Fibroblast of mammary gland (primary cell): ENCODE measurements at regions not wholly inside any gene's neighbourhood (a gene's known extent, or its start where the extent isn't known, plus 50 kb on each side); places are given as distances from the start of the nearest gene placed in this dataset.

ENCODE experiments used
- DNase-seq: peaks from one replicate; pipeline ENCODE4 v3.0.0-alpha.2; 2010; ENCODE audit warnings: low read depth
- H3K4me3 ChIP-seq: 2 replicates; pipeline ENCODE4 v1.5.1; 2011; ENCODE audit warnings: low read depth, mild to moderate bottlenecking, low read length, moderate library complexity; ENCODE audit not compliant: control insufficient read depth
- CTCF ChIP-seq: conservative IDR thresholded peaks from 2 replicates; pipeline ENCODE4 v1.5.1; 2011; ENCODE audit warnings: low read depth, low read length, inconsistent platforms; ENCODE audit not compliant: control insufficient read depth, insufficient read depth

GRCh38 chrX:84715315-84715714 lies 213.1 kb upstream of the HDX start:
- no peak for TF ChIP-seq CTCF
- no peak overlapping the region for H3K4me3 ChIP-seq
- DNase-seq = no peak

- TF ChIP-seq CTCF = no peak
- DNase-seq = no peak
- H3K4me3 ChIP-seq = no peak overlapping the region
Observed at GRCh38 chrX:84717343-84717742, 215.1 kb upstream of the HDX start.

- DNase-seq = no peak
- TF ChIP-seq CTCF = no peak
- no peak overlapping the region for H3K4me3 ChIP-seq
Observed at GRCh38 chrX:84721416-84721815, 219.2 kb upstream of the HDX start.

- DNase-seq = no peak
- no peak for TF ChIP-seq CTCF
Observed at GRCh38 chrX:84724576-84724975, 222.3 kb upstream of the HDX start.

GRCh38 chrX:84729408-84729807 lies 227.2 kb upstream of the HDX start:
- no peak for DNase-seq
- TF ChIP-seq CTCF = no peak
- no peak overlapping the region for H3K4me3 ChIP-seq

More at GRCh38 chrX:84724576-84724975, 222.3 kb upstream of the HDX start:
- H3K4me3 ChIP-seq = no peak overlapping the region

- H3K4me3 ChIP-seq = no peak overlapping the region
- DNase-seq = peak; percentile 52
- peak; percentile 92 for TF ChIP-seq CTCF
Observed at GRCh38 chrX:84729809-84730208, 227.6 kb upstream of the HDX start.

- no peak overlapping the region for H3K4me3 ChIP-seq
- DNase-seq = no peak
- TF ChIP-seq CTCF = no peak
Observed at GRCh38 chrX:84735025-84735424, 232.8 kb upstream of the HDX start.
